ENCODE measurements at regions not wholly inside any gene's neighbourhood (a gene's known extent, or its start where the extent isn't known, plus 50 kb on each side); places are given as distances from the start of the nearest gene placed in this dataset.

DNA sequence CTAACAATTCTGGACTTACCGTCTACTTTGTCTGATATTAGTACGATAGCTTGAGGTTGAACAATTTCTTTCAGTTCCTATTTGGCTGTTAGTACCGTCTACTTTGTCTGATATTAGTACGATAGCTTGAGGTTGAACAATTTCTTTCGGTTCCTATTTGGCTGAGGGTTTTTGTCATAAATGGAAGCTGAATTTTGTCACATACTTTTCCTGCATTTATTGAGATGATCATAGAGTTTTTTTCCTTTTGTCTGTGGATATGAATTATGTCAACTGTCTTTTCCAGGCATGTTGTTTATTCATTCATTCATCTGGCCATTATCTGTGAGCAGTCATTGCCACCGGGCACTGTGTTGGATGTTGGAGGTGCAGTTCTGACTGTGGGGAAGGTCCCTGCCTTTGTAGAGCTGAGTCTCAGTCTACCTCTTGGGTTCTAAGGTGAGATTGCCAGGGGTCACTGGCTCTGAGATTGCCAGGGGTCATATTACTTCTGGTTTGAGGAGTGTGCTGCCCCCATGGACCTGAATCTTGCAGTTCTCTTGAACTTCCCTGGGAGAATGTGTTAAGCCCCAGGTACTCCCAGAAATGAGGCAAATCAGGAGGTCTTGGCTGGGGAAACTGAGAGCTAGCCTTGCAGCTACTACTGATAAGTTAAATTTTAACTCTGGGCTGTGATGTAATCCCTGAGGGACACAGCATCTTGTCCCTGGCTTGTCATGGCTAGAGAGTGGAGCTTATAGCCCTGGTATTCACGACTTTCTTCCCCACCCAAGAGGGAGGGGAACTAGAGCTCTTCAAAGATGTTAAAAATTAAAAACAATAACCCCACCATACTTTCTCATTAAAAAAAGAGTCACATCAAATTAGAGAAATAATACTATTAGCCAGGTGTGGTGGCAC, 89.1 kb upstream of the MBOAT2 start:
- TF ChIP-seq, protein P1, sequence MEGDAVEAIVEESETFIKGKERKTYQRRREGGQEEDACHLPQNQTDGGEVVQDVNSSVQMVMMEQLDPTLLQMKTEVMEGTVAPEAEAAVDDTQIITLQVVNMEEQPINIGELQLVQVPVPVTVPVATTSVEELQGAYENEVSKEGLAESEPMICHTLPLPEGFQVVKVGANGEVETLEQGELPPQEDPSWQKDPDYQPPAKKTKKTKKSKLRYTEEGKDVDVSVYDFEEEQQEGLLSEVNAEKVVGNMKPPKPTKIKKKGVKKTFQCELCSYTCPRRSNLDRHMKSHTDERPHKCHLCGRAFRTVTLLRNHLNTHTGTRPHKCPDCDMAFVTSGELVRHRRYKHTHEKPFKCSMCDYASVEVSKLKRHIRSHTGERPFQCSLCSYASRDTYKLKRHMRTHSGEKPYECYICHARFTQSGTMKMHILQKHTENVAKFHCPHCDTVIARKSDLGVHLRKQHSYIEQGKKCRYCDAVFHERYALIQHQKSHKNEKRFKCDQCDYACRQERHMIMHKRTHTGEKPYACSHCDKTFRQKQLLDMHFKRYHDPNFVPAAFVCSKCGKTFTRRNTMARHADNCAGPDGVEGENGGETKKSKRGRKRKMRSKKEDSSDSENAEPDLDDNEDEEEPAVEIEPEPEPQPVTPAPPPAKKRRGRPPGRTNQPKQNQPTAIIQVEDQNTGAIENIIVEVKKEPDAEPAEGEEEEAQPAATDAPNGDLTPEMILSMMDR (IDR thresholded peaks at IDR 0.05), result no peak
- TF ChIP-seq POLR2A (IDR thresholded peaks at IDR 0.05), result no peak
